ENCODE measurements at regions not wholly inside any gene's neighbourhood (a gene's known extent, or its start where the extent isn't known, plus 50 kb on each side); places are given as distances from the start of the nearest gene placed in this dataset.

- TF ChIP-seq JUND (IDR thresholded peaks at IDR 0.05) (no peak), FOSL2 (IDR thresholded peaks at IDR 0.05; ENCODE audit: borderline replicate concordance, low read depth) (no peak), EP300 (IDR thresholded peaks at IDR 0.05; ENCODE audit: borderline replicate concordance in 1 of 2, low read depth in 1 of 2, low read length in 1 of 2) (no peak), NRF1 (IDR thresholded peaks at IDR 0.05; ENCODE audit: low read depth, low read length) (no peak), REST (IDR thresholded peaks at IDR 0.05; ENCODE audit: low read depth, low read length) (no peak)
- TF ChIP-seq, protein P1, sequence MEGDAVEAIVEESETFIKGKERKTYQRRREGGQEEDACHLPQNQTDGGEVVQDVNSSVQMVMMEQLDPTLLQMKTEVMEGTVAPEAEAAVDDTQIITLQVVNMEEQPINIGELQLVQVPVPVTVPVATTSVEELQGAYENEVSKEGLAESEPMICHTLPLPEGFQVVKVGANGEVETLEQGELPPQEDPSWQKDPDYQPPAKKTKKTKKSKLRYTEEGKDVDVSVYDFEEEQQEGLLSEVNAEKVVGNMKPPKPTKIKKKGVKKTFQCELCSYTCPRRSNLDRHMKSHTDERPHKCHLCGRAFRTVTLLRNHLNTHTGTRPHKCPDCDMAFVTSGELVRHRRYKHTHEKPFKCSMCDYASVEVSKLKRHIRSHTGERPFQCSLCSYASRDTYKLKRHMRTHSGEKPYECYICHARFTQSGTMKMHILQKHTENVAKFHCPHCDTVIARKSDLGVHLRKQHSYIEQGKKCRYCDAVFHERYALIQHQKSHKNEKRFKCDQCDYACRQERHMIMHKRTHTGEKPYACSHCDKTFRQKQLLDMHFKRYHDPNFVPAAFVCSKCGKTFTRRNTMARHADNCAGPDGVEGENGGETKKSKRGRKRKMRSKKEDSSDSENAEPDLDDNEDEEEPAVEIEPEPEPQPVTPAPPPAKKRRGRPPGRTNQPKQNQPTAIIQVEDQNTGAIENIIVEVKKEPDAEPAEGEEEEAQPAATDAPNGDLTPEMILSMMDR (IDR thresholded peaks at IDR 0.05) = no peak
- TF ChIP-seq, protein P2, sequence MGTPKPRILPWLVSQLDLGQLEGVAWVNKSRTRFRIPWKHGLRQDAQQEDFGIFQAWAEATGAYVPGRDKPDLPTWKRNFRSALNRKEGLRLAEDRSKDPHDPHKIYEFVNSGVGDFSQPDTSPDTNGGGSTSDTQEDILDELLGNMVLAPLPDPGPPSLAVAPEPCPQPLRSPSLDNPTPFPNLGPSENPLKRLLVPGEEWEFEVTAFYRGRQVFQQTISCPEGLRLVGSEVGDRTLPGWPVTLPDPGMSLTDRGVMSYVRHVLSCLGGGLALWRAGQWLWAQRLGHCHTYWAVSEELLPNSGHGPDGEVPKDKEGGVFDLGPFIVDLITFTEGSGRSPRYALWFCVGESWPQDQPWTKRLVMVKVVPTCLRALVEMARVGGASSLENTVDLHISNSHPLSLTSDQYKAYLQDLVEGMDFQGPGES (IDR thresholded peaks at IDR 0.05; ENCODE audit: low read depth, low read length) = no peak
- TF ChIP-seq, protein P3, sequence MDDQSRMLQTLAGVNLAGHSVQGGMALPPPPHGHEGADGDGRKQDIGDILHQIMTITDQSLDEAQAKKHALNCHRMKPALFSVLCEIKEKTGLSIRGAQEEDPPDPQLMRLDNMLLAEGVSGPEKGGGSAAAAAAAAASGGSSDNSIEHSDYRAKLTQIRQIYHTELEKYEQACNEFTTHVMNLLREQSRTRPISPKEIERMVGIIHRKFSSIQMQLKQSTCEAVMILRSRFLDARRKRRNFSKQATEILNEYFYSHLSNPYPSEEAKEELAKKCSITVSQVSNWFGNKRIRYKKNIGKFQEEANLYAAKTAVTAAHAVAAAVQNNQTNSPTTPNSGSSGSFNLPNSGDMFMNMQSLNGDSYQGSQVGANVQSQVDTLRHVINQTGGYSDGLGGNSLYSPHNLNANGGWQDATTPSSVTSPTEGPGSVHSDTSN (IDR thresholded peaks at IDR 0.05) = no peak
Measured at GRCh38 chr13:74743992-74744391, 609.8 kb upstream of the KLF12 start.
